ENCODE measurements at regions not wholly inside any gene's neighbourhood (a gene's known extent, or its start where the extent isn't known, plus 50 kb on each side); places are given as distances from the start of the nearest gene placed in this dataset.

- no peak for DNase-seq (ENCODE audit: low read depth)
- no peak for TF ChIP-seq CTCF (IDR thresholded peaks at IDR 0.05; ENCODE audit: control insufficient read depth, insufficient read depth, low read depth, low read length, missing control alignments)
- no peak overlapping the region for H3K4me3 ChIP-seq (ENCODE audit: control insufficient read depth, low read depth, low read length)
These were observed 173.1 kb downstream of the FOXA2 start for GRCh38 chr20:22411286-22411626.

GRCh38 chr20:22410556-22411130, 173.7 kb downstream of the FOXA2 start:
- no peak for TF ChIP-seq CTCF (IDR thresholded peaks at IDR 0.05; ENCODE audit: control insufficient read depth, insufficient read depth, low read depth, low read length, missing control alignments)
- no peak overlapping the region for H3K4me3 ChIP-seq (ENCODE audit: control insufficient read depth, low read depth, low read length)
- no peak for DNase-seq (ENCODE audit: low read depth)

GRCh38 chr20:22408521-22409402, 175.6 kb downstream of the FOXA2 start:
- no peak overlapping the region for H3K4me3 ChIP-seq (ENCODE audit: control insufficient read depth, low read depth, low read length)
- TF ChIP-seq CTCF (IDR thresholded peaks at IDR 0.05; ENCODE audit: control insufficient read depth, insufficient read depth, low read depth, low read length, missing control alignments), result no peak
- DNase-seq (ENCODE audit: low read depth), result no peak

- no peak for DNase-seq (ENCODE audit: low read depth)
- TF ChIP-seq CTCF (IDR thresholded peaks at IDR 0.05; ENCODE audit: control insufficient read depth, insufficient read depth, low read depth, low read length, missing control alignments), result no peak
- H3K4me3 ChIP-seq (ENCODE audit: control insufficient read depth, low read depth, low read length), result no peak overlapping the region
These were observed 176.9 kb downstream of the FOXA2 start for GRCh38 chr20:22407237-22408193.

- TF ChIP-seq CTCF (IDR thresholded peaks at IDR 0.05; ENCODE audit: control insufficient read depth, insufficient read depth, low read depth, low read length, missing control alignments), result no peak
- no peak overlapping the region for H3K4me3 ChIP-seq (ENCODE audit: control insufficient read depth, low read depth, low read length)
- DNase-seq (ENCODE audit: low read depth), result peak; percentile 2
These were observed 179.8 kb downstream of the FOXA2 start for GRCh38 chr20:22404419-22405170.
